SU-DHL-6 (cell line): ENCODE measurements at regions not wholly inside any gene's neighbourhood (a gene's known extent, or its start where the extent isn't known, plus 50 kb on each side); places are given as distances from the start of the nearest gene placed in this dataset.
"Not testable (repeated sequence)": the region's sequence is repeated elsewhere in the genome, so short reads cannot be mapped to it uniquely, and the experiment has no call there.

Experiments
- EZH2phosphoT487 ChIP-seq: fragments of 200-600 bp; sonication (generic), shearing (Covaris generic); conservative IDR thresholded peaks from 2 replicates; pipeline ENCODE4 v1.6.1; 2018; ENCODE audit warnings: mild to moderate bottlenecking, antibody characterized with exemption, low read length, moderate library complexity, mixed read lengths
- TF ChIP-seq, protein P1 (sequence below): fragments of 200-600 bp; sonication (generic); IDR thresholded peaks from one replicate; pipeline ENCODE4 v1.5.1; 2017; ENCODE audit warnings: antibody characterized with exemption, mild to moderate bottlenecking, low read length, moderate library complexity; ENCODE audit not compliant: insufficient read depth, poor library complexity, severe bottlenecking

DNA sequence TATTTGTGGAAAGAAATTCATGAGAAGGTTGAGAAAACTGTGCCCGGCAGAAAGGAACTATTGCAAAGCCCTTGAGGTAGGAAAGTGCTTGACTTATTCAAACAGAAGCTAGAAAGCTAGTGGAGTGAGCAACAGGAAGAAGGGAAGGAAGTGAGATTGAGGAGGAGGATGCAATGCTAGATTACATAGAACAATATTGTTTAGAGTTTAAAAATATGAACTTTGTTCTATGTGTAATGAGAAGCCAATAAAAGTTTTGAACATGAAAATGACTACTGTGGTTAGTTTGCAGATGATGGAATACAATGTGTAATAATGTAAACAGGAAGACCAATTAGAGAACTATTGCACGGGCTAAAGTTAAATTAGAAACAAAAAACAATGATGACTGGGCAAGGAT lies 853.1 kb downstream of the TTLL7 start:
- TF ChIP-seq, protein P1, sequence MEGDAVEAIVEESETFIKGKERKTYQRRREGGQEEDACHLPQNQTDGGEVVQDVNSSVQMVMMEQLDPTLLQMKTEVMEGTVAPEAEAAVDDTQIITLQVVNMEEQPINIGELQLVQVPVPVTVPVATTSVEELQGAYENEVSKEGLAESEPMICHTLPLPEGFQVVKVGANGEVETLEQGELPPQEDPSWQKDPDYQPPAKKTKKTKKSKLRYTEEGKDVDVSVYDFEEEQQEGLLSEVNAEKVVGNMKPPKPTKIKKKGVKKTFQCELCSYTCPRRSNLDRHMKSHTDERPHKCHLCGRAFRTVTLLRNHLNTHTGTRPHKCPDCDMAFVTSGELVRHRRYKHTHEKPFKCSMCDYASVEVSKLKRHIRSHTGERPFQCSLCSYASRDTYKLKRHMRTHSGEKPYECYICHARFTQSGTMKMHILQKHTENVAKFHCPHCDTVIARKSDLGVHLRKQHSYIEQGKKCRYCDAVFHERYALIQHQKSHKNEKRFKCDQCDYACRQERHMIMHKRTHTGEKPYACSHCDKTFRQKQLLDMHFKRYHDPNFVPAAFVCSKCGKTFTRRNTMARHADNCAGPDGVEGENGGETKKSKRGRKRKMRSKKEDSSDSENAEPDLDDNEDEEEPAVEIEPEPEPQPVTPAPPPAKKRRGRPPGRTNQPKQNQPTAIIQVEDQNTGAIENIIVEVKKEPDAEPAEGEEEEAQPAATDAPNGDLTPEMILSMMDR = not testable (repeated sequence)
- TF ChIP-seq EZH2phosphoT487 = not testable (repeated sequence)
